GM08714 (cell line): ENCODE measurements at regions not wholly inside any gene's neighbourhood (a gene's known extent, or its start where the extent isn't known, plus 50 kb on each side); places are given as distances from the start of the nearest gene placed in this dataset.
"Not testable (repeated sequence)": the region's sequence is repeated elsewhere in the genome, so short reads cannot be mapped to it uniquely, and the experiment has no call there.

Experiments used
- H3K4me3 ChIP-seq: fragments of 200-500 bp; sonication (Bioruptor generic); 2 replicates; pipeline ENCODE4 v1.5.1; 2014; ENCODE audit warnings: mild to moderate bottlenecking, low read length, inconsistent platforms
- ZNF274 ChIP-seq: IDR thresholded peaks from 2 replicates; pipeline ENCODE4 v1.6.1; 2012; ENCODE audit warnings: mild to moderate bottlenecking, low read depth, low read length

- peak overlapping the region; percentile 11; the same call in 1 of the 2 replicates for H3K4me3 ChIP-seq
- TF ChIP-seq ZNF274: no peak
Measured at GRCh38 chr5:153352685-153353219, 137.7 kb upstream of the GRIA1 start.

DNA sequence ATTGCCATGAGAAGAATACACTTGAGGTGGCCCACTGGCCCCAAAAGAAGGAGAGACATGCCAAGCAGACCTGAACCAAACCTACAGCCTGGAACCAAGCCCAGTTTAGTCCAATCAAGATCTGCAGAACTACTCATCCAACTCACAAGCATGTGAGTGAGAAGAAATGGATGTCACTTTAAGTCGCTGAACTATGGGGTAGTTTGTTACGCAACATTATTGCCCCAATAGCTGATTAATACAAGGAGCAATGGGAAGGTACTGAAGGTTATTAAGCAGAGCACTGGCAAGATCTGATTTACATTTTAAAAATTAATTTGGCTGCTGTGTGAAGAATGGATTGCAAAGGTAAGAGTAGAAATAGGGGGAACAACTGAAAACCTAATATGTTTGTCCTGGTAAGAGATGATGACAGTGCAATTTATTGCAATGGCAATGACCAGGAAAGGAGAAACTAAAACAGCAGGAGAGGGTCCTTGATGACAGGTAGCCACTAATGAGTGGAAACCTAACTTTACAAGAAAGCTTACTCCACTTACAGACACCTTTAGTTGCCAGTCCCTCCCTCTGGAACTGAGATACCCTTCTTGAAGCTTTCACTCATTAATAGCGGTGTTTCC is 132.9 kb upstream of the GRIA1 start:
- H3K4me3 ChIP-seq: no peak overlapping the region
- no peak for TF ChIP-seq ZNF274

DNA sequence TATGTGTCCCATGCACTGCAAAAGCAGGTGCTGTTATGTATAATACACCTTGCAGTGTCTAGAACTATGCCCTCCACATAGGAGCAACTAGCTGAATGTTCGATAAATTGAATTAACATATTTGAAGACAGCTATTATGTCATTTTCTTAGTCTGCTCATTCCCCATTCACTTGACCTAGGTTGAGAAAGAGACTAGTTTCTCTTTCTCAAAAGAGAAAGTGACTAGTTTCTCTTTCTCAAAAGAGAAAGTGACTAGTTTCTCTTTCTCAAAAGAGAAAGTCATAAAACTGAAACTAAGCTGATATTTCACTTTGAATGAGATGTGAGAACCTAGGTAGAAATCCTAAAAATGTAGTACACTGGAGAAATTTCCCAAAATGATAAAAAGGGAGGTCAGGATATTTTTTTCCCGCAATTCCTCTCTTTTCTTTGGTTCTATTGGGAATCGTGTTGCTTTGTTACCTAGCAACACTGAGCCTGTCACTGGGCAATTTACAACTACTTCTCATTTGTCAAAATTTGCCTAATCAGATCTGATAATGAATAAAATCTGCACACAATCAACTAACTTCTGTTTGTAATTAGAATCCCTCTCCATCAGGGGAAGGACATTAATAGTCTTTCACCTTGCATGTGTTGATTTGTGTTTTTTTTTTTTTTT is 132.0 kb upstream of the GRIA1 start:
- no peak for TF ChIP-seq ZNF274
- no peak overlapping the region for H3K4me3 ChIP-seq

DNA sequence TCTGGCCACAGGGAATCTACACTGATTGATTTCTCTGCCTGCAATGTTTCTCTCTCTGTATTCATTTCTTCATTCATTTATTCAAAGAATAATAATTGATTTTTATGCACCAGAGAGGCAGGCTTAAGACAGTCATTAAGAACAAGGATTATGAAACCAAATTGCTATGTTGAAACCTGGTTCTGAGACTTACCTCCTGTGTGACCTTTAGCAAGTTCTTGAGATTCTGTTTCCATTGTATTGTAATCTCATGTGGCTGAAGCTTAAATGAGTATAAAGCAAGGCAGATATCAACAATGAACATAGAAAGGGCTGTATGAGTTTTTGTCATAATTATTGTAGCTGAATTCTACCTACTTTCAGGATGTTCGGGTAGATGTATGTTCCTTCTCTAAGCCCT is 129.6 kb upstream of the GRIA1 start:
- no peak for TF ChIP-seq ZNF274

DNA sequence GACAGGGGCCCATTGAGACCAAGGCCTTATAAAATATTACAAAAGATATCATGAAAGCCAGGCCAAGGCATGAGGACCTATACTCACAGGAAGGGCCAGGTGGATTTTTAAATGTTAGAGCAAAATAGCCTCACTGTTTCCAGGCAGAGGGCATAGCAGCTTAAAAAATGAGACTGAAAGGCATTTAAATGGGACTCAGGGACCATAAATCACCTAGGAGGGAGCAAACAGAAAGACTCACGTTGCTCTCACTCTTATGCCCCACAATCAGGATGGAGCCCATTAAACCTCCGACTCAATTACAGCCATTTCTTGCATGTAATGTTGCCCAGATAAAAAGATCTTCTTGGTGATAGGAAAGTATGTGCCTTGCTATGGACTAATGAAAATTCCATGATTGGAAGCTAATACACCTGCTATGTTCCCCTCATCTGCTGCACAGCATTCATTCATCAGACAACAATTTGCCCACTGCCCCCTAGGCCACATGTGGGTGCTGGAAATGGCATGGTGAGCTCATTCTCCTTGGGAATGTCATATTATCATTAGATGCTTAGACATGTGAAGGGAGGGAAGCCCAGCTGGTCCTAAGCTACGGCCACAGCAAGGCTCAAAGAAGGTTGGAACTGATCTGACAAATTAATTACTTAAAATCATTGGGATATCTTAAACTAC is 128.6 kb upstream of the GRIA1 start:
- no peak overlapping the region for H3K4me3 ChIP-seq
- TF ChIP-seq ZNF274: no peak

More for the DNA sequence above, 129.6 kb upstream of the GRIA1 start:
- H3K4me3 ChIP-seq: no peak overlapping the region

- no peak overlapping the region for H3K4me3 ChIP-seq
- no peak for TF ChIP-seq ZNF274
Measured at GRCh38 chr5:153365547-153365946, 124.9 kb upstream of the GRIA1 start.

- no peak for TF ChIP-seq ZNF274
Measured at GRCh38 chr5:153367466-153367865, 123.0 kb upstream of the GRIA1 start.

DNA sequence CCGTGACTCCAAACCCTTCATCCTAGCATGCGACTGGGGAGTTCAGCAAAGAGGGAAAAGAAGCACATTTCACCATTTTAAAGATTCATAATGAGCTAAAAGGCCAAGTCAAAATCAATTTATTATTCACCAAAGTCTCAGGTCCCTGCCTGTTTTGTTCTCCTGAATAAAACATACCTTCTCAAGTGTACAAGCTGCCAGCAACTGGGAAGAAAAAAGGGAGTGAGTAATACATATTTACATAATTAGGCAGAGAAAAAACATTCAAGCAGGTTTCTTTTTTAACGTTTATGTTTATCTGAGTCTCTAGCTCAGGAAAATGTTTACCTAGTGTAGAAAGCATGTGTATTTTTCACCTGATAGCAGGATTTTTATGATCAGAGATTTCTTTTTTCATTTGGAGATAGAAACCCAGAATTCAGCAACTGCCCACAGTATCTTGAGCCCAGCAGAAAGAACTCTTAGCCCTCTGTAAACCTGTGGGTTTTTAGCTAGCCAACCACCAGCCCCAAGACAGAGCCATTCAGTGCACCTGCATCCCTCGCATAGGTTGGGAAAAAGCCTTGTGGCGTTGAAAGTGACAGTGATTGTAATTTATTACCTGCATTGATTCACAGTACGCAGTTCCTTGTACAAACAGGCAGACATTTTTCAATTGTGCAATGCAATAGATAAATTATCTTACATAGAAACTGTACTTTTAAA is 117.9 kb upstream of the GRIA1 start:
- H3K4me3 ChIP-seq: no peak overlapping the region
- TF ChIP-seq ZNF274: no peak

More at GRCh38 chr5:153367466-153367865, 123.0 kb upstream of the GRIA1 start:
- no peak overlapping the region for H3K4me3 ChIP-seq

DNA sequence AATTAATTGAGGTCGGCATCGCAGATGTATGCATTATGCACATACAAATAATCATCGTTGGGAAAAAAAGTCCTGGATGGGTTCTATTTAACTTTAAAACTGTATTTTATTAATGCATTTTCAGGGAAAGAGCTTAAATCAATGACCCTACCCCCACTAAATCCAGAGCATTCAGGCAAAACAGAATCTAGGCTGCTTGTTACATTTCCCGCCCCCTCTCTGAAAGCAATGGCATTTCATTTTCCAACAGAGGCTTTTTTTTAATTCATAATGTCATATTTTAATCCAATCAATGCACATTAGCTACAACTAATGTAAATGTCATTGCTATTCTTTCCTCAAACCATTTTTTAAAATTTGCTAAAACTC is 117.4 kb upstream of the GRIA1 start:
- TF ChIP-seq ZNF274: no peak
- no peak overlapping the region for H3K4me3 ChIP-seq

DNA sequence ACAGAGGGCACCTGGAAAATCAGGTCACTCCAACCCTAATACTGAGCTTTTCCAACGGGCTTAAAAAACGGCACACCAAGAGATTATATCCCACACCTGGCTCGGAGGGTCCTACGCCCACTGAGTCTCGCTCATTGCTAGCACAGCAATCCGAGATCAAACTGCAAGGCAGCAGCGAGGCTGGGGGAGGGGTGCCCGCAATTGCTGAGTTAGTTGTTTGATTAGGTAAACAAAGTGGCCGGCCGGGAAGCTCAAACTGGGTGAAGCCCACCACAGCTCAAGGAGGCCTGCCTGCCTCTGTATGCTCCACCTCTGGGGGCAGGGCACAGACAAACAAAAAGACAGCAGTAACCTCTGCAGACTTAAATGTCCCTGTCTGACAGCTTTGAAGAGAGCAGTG is 108.8 kb upstream of the GRIA1 start:
- H3K4me3 ChIP-seq: not testable (repeated sequence)

DNA sequence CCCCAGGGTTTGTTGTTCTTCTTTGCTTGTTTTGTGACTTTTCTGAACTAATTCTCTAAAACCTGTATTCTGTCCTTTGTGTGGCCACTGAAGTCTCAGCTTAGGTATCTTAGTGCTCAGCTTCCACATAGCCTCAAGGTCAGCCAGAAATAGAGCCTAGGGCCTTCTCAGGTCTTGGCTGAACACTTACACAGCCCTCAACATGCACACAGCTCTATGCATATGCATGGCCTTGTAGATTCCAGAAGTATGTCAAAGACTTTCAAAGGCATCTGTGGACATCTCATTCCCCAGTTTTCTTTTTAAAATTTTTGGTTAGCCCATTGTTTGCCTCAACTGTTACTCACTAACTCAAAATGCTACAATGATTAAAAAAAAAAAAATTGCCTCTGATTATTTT is 99.9 kb upstream of the GRIA1 start:
- no peak for TF ChIP-seq ZNF274
- no peak overlapping the region for H3K4me3 ChIP-seq

GRCh38 chr5:153399595-153399994 is 90.9 kb upstream of the GRIA1 start:
- no peak overlapping the region for H3K4me3 ChIP-seq
- TF ChIP-seq ZNF274: no peak

- TF ChIP-seq ZNF274: no peak
- H3K4me3 ChIP-seq: no peak overlapping the region
Measured at GRCh38 chr5:153400931-153401330, 89.5 kb upstream of the GRIA1 start.

DNA sequence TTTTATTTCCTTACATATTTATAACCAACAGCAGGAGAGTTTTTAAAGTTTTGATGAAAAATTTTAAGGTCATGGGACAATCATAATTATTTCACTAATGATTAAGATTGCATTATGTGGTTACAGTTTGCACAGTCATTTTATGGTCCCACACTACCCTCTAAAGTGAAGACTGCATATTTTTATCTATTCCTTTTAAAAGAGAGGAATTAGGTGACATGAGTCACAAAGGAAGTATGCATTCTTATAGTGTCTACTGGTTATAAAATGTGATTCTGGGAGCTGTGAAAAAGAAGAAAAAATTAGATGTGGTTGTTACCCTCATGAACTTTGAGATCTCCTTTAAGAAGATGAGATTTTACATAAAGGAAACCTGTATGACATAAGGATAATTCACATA is 87.9 kb upstream of the GRIA1 start:
- no peak for TF ChIP-seq ZNF274
- H3K4me3 ChIP-seq: no peak overlapping the region
